Keratinocyte (primary cell): ENCODE measurements at regions not wholly inside any gene's neighbourhood (a gene's known extent, or its start where the extent isn't known, plus 50 kb on each side); places are given as distances from the start of the nearest gene placed in this dataset.

Experiments
- DNase-seq: peaks from one replicate; pipeline ENCODE4 v3.0.0-alpha.2; 2011; ENCODE audit warnings: low read depth, missing footprints, low spot score
- FAIRE-seq: peaks from 2 replicates; lab custom pipeline; 2011; peaks lifted over from hg19 to GRCh38; lab: Jason Lieb, UNC
- H2AFZ ChIP-seq: 2 replicates; pipeline ENCODE4 v1.6.0; 2012; ENCODE audit warnings: low read length, control low read depth, inconsistent platforms; ENCODE audit not compliant: control insufficient read depth
- H3K27ac ChIP-seq: 2 replicates; pipeline ENCODE4 v1.5.1; 2011; ENCODE audit warnings: low read length; ENCODE audit not compliant: control insufficient read depth, insufficient read depth
- H3K27me3 ChIP-seq: 3 replicates; pipeline ENCODE4 v1.6.0; 2011; ENCODE audit warnings: low read length; ENCODE audit not compliant: control insufficient read depth, insufficient read depth; ENCODE audit errors: extremely low read depth
- H3K36me3 ChIP-seq, 2 experiments: 2 replicates in 1 of 2; 3 replicates in 1 of 2; pipeline ENCODE4 v1.5.1; 2011; ENCODE audit warnings: low read length in 2 of 2, mild to moderate bottlenecking in 1 of 2; ENCODE audit not compliant: control insufficient read depth in 2 of 2, insufficient read depth in 2 of 2; ENCODE audit errors: extremely low read depth in 1 of 2
- H3K4me1 ChIP-seq: 3 replicates; pipeline ENCODE4 v1.5.1; 2011; ENCODE audit warnings: low read length; ENCODE audit not compliant: control insufficient read depth, insufficient read depth; ENCODE audit errors: extremely low read depth
- H3K4me2 ChIP-seq: 3 replicates; pipeline ENCODE4 v1.6.0; 2011; ENCODE audit warnings: low read depth, low read length; ENCODE audit not compliant: control insufficient read depth, insufficient read depth; ENCODE audit errors: extremely low read depth
- H3K4me3 ChIP-seq, 3 experiments: fragments of 200-600 bp in 1 of 3; sonication (generic) in 1 of 3; 2 replicates in 2 of 3; 3 replicates in 1 of 3; pipeline ENCODE4 v1.5.1; 2011 to 2016; ENCODE audit warnings: low read length in 3 of 3, mild to moderate bottlenecking in 3 of 3, control low read depth in 2 of 3, inconsistent platforms in 1 of 3, low read depth in 1 of 3, mixed read lengths in 1 of 3, mixed run types in 1 of 3, moderate library complexity in 1 of 3; ENCODE audit not compliant: control insufficient read depth in 2 of 3, insufficient read depth in 2 of 3; ENCODE audit errors: extremely low read depth in 1 of 3
- H3K79me2 ChIP-seq: 2 replicates; pipeline ENCODE4 v1.6.0; 2012; ENCODE audit warnings: low read length; ENCODE audit not compliant: control insufficient read depth, insufficient read depth
- H3K9ac ChIP-seq: 3 replicates; pipeline ENCODE4 v1.6.0; 2011; ENCODE audit warnings: low read length; ENCODE audit not compliant: control insufficient read depth, insufficient read depth; ENCODE audit errors: extremely low read depth
- H3K9me1 ChIP-seq: 3 replicates; pipeline ENCODE4 v1.6.0; 2011; ENCODE audit warnings: low read length; ENCODE audit not compliant: control insufficient read depth, insufficient read depth; ENCODE audit errors: extremely low read depth
- H3K9me3 ChIP-seq: 2 replicates; pipeline ENCODE4 v1.5.1; 2012; ENCODE audit warnings: low read depth, low read length; ENCODE audit not compliant: control insufficient read depth
- H4K20me1 ChIP-seq: 3 replicates; pipeline ENCODE4 v1.6.0; 2011; ENCODE audit warnings: low read length; ENCODE audit not compliant: control insufficient read depth, insufficient read depth; ENCODE audit errors: extremely low read depth
- EZH2 ChIP-seq: IDR thresholded peaks from one replicate; pipeline ENCODE4 v1.6.1; 2012; ENCODE audit warnings: inconsistent platforms, mild to moderate bottlenecking, low read length, moderate library complexity
- dilution Hi-C: fragments of 300-500 bp; cut with MboI; formaldehyde crosslinking; loops from one replicate; pipeline ENCODE4 v1.7.0; 2020; ENCODE audit warnings: low sequenced_read_pairs; ENCODE audit not compliant: extremely low pct_ligation_motif_present
- TF ChIP-seq, protein P1 (sequence below), 3 experiments: IDR thresholded peaks in 1 of 3; conservative IDR thresholded peaks in 1 of 3; optimal IDR thresholded peaks in 1 of 3; 2 replicates in 2 of 3; 3 replicates in 1 of 3; pipeline versions ENCODE3 to v1.5.1; 2011; ENCODE audit warnings: low read length in 3 of 3, mild to moderate bottlenecking in 3 of 3, moderate library complexity in 2 of 3, control low read depth in 1 of 3, inconsistent platforms in 1 of 3; ENCODE audit not compliant: insufficient read depth in 2 of 3; ENCODE audit errors: extremely low read depth in 1 of 3

DNA sequence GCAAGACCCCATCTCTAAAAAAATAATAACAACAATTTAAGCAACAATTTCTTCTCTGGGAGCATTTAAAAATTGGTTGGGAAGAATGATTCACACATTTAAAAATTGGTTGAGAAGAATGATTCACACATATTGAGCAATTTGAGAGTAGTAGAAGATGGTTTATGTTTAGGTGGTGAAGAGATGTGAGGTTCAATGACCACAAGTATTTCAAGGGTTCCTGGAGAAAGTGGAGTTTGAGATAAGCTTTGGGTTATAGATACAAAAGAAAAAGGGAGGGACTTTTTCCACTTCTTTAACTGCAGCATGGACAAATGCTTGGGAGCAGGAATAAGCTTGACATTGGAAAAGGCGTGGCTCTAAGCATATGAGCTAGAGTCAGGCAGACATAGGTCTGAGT is 145.7 kb upstream of the NPHP3 start:
- no peak overlapping the region for H3K4me2 ChIP-seq
- H3K79me2 ChIP-seq = no peaks in the 10 kb centered on the region
- H3K27ac ChIP-seq = no peak overlapping the region
- no peaks in the 10 kb centered on the region for H3K36me3 ChIP-seq
- H3K9me3 ChIP-seq = no peaks in the 10 kb centered on the region
- H3K9me1 ChIP-seq = no peaks in the 10 kb centered on the region
- DNase-seq (no peak), FAIRE-seq (no peak)
- dilution Hi-C loops = no loop called here
- H3K27me3 ChIP-seq = no peaks in the 10 kb centered on the region
- H3K4me3 ChIP-seq = no peak overlapping the region
- no peak overlapping the region for H2AFZ ChIP-seq
- no peak overlapping the region for H3K9ac ChIP-seq
- no peaks in the 10 kb centered on the region for H4K20me1 ChIP-seq
- no peaks in the 10 kb centered on the region for H3K4me1 ChIP-seq
- TF ChIP-seq, protein P1, sequence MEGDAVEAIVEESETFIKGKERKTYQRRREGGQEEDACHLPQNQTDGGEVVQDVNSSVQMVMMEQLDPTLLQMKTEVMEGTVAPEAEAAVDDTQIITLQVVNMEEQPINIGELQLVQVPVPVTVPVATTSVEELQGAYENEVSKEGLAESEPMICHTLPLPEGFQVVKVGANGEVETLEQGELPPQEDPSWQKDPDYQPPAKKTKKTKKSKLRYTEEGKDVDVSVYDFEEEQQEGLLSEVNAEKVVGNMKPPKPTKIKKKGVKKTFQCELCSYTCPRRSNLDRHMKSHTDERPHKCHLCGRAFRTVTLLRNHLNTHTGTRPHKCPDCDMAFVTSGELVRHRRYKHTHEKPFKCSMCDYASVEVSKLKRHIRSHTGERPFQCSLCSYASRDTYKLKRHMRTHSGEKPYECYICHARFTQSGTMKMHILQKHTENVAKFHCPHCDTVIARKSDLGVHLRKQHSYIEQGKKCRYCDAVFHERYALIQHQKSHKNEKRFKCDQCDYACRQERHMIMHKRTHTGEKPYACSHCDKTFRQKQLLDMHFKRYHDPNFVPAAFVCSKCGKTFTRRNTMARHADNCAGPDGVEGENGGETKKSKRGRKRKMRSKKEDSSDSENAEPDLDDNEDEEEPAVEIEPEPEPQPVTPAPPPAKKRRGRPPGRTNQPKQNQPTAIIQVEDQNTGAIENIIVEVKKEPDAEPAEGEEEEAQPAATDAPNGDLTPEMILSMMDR (optimal IDR thresholded peaks at IDR 0.05 in 1 of 3, IDR thresholded peaks at IDR 0.05 in 1 of 3, conservative IDR thresholded peaks at IDR 0.05 in 1 of 3; ENCODE audit: extremely low read depth in 1 of 3, insufficient read depth in 2 of 3, low read length in 3 of 3) = no peak
- no peak for TF ChIP-seq EZH2

DNA sequence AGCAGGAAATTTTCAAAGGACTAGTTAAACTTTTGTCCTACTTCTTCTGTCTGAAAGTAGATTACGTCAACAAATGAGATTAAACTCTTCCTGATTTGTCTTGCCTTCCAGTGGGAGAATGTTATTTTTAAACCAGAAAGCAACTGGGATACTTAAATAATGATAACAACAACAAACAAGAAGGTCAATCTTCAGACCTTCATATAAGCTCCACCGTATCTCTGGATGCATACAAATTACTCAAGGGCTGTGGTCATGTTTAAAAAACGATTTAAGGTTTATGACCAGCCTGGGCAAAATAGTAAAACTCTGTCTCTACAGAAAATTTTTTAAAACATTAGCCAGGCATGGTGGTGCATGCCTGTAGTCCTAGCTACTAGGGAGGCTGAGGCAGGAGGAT is 145.3 kb upstream of the NPHP3 start:
- no peak overlapping the region for H3K27ac ChIP-seq
- dilution Hi-C loops = no loop called here
- no peak for DNase-seq
- no peaks in the 10 kb centered on the region for H3K27me3 ChIP-seq
- TF ChIP-seq EZH2 = no peak
- TF ChIP-seq, protein P1 (optimal IDR thresholded peaks at IDR 0.05 in 1 of 3, IDR thresholded peaks at IDR 0.05 in 1 of 3, conservative IDR thresholded peaks at IDR 0.05 in 1 of 3; ENCODE audit: extremely low read depth in 1 of 3, insufficient read depth in 2 of 3, low read length in 3 of 3) = no peak
- no peaks in the 10 kb centered on the region for H3K9me3 ChIP-seq
- H3K4me2 ChIP-seq = no peak overlapping the region
- no peaks in the 10 kb centered on the region for H4K20me1 ChIP-seq
- H2AFZ ChIP-seq = no peak overlapping the region
- H3K4me3 ChIP-seq = no peak overlapping the region
- H3K4me1 ChIP-seq = no peaks in the 10 kb centered on the region
- no peaks in the 10 kb centered on the region for H3K9me1 ChIP-seq
- H3K79me2 ChIP-seq = no peaks in the 10 kb centered on the region
- no peaks in the 10 kb centered on the region for H3K36me3 ChIP-seq
- H3K9ac ChIP-seq = no peak overlapping the region
- no peak for FAIRE-seq
